Keratinocyte (primary cell): ENCODE measurements at regions not wholly inside any gene's neighbourhood (a gene's known extent, or its start where the extent isn't known, plus 50 kb on each side); places are given as distances from the start of the nearest gene placed in this dataset.

Source experiments
- CTCF ChIP-seq, 3 experiments: IDR thresholded peaks in 1 of 3; conservative IDR thresholded peaks in 1 of 3; optimal IDR thresholded peaks in 1 of 3; 2 replicates in 2 of 3; 3 replicates in 1 of 3; pipeline versions ENCODE3 to v1.5.1; 2011; ENCODE audit warnings: low read length in 3 of 3, mild to moderate bottlenecking in 3 of 3, moderate library complexity in 2 of 3, control low read depth in 1 of 3, inconsistent platforms in 1 of 3; ENCODE audit not compliant: insufficient read depth in 2 of 3; ENCODE audit errors: extremely low read depth in 1 of 3
- EZH2 ChIP-seq: IDR thresholded peaks from one replicate; pipeline ENCODE4 v1.6.1; 2012; ENCODE audit warnings: inconsistent platforms, mild to moderate bottlenecking, low read length, moderate library complexity

GRCh38 chr4:60345392-60345791 is 854.7 kb upstream of the ADGRL3 start:
- TF ChIP-seq CTCF (optimal IDR thresholded peaks at IDR 0.05 in 1 of 3, IDR thresholded peaks at IDR 0.05 in 1 of 3, conservative IDR thresholded peaks at IDR 0.05 in 1 of 3; ENCODE audit: extremely low read depth in 1 of 3, insufficient read depth in 2 of 3, low read length in 3 of 3) (no peak), EZH2 (no peak)
